ENCODE measurements at regions not wholly inside any gene's neighbourhood (a gene's known extent, or its start where the extent isn't known, plus 50 kb on each side); places are given as distances from the start of the nearest gene placed in this dataset.

DNA sequence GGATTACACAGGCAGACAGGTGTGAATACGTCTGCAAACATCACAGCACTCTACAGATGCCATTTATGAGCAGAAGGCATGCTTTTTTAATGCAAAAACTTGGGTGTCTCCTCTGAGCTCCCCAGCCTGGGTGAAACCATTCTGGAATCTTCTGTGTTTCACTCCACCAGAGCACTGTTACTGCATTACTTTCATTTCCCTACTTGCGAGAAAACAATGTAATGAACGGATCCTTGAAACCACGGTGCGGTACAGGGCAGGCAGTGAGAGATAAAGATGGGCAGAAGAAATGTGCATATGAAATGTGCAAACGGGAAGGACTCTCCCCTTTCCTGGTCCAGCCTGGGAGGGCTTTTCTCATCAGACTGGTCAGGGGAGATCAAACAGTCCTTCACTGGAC, 584.3 kb upstream of the KLF4 start:
- TF ChIP-seq, protein P1, sequence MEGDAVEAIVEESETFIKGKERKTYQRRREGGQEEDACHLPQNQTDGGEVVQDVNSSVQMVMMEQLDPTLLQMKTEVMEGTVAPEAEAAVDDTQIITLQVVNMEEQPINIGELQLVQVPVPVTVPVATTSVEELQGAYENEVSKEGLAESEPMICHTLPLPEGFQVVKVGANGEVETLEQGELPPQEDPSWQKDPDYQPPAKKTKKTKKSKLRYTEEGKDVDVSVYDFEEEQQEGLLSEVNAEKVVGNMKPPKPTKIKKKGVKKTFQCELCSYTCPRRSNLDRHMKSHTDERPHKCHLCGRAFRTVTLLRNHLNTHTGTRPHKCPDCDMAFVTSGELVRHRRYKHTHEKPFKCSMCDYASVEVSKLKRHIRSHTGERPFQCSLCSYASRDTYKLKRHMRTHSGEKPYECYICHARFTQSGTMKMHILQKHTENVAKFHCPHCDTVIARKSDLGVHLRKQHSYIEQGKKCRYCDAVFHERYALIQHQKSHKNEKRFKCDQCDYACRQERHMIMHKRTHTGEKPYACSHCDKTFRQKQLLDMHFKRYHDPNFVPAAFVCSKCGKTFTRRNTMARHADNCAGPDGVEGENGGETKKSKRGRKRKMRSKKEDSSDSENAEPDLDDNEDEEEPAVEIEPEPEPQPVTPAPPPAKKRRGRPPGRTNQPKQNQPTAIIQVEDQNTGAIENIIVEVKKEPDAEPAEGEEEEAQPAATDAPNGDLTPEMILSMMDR (IDR thresholded peaks at IDR 0.05; ENCODE audit: borderline replicate concordance, insufficient read depth, low read depth, low read length), result no peak

DNA sequence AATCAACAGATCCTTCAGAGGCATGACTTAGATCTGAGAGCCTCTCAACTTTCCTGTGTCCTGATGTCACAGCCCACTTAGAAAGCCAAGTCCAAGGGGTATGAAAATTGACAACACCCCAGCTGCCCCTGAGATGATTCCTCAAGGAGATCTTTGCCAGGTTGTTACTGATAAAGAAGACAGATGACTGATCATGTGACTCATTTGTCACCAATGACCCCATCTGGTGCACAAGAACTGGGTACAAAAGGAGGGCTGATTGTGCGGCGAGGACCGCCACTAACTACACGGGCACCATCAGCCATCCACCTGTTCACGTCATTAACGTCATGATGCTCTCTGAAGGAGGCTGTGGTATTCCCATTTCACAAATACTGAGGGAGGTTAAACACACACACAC, 583.2 kb upstream of the KLF4 start:
- TF ChIP-seq, protein P1 (IDR thresholded peaks at IDR 0.05; ENCODE audit: borderline replicate concordance, insufficient read depth, low read depth, low read length), result no peak
- no peak overlapping the region for H3K4me3 ChIP-seq (ENCODE audit: low read depth, low read length)

More for the DNA sequence above, 584.3 kb upstream of the KLF4 start:
- H3K4me3 ChIP-seq (ENCODE audit: low read depth, low read length), result no peak overlapping the region

DNA sequence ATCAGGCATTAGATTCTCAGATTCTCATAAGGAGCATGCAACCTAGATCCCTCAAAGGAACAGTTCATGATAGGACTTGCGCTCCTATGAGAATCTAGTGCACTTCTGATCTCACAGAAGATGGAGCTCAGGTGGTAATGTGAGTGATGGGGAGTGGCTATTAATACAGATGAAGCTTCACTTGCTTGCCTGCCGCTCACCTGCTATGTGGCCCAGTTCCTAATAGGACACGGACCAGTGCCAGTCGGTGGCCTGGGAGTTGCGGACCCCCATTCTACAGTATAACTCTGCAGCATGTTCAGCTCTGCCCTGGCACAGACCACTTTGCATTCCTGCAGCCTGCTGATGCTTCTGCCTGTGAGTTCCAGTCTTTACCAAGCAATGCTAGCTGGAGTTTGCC, 581.3 kb upstream of the KLF4 start:
- TF ChIP-seq, protein P1 (IDR thresholded peaks at IDR 0.05; ENCODE audit: borderline replicate concordance, insufficient read depth, low read depth, low read length), result no peak

DNA sequence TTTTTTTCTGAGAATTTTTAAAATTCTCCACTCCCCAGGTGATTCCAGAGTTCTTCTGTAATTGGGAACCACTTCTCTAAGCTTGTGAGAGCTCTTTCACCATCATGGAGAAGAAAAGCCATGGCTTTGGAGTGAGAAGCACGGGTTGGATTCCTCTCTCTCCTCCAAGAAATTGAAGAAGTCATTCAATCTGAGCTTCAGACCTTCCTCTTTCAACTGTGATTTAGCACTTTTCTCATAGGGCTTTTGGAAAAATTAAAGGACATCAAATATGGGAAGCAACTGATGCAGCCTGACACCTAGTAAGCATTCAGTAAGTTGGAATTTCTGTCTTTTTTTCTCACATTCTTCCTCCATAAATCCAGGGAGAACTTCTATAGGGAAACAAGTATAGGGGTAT, 580.4 kb upstream of the KLF4 start:
- TF ChIP-seq, protein P1 (IDR thresholded peaks at IDR 0.05; ENCODE audit: borderline replicate concordance, insufficient read depth, low read depth, low read length), result no peak
- no peak overlapping the region for H3K4me3 ChIP-seq (ENCODE audit: low read depth, low read length)

More for the DNA sequence above, 581.3 kb upstream of the KLF4 start:
- no peak overlapping the region for H3K4me3 ChIP-seq (ENCODE audit: low read depth, low read length)

DNA sequence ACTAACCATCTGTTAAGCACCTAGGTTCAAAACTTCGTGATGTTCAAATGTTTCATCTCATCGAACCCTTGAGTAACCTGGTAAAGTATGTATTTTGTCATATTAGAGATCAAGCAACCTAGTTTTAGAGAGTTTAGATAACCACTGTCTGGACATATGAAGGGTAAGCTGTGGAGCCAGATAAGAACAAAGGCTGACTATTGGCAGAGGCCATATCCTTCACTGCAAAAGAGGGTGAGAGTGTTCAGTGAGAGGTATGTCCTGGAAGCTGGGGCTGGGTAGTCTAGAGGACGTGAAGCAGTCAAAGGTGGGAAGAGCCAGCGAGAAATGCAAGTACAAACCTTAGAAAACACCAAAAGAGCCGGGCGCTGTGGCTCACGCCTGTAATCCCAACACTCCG, 573.1 kb upstream of the KLF4 start:
- TF ChIP-seq, protein P1 (IDR thresholded peaks at IDR 0.05; ENCODE audit: borderline replicate concordance, insufficient read depth, low read depth, low read length), result no peak
- no peak overlapping the region for H3K4me3 ChIP-seq (ENCODE audit: low read depth, low read length)

DNA sequence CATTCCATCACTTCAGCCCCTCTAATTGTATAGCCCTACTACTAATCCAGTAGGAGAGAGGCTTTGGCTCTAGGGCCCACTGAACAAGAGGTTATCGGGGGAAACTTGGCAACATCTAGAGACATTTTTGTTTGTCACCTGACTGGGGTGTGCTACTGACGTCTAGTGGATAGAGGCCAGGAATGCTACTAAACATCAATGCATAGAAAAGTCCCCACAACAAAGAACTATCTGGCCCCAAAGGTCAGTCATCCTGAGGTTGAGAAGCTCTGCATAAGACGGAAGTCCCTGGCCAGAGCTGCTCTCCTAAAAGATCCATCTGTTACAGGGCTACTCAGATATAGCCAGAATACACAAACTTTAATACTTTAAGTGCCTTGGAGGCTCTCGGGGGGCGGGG, 570.6 kb upstream of the KLF4 start:
- TF ChIP-seq, protein P1 (IDR thresholded peaks at IDR 0.05; ENCODE audit: borderline replicate concordance, insufficient read depth, low read depth, low read length), result no peak
- no peak overlapping the region for H3K4me3 ChIP-seq (ENCODE audit: low read depth, low read length)

DNA sequence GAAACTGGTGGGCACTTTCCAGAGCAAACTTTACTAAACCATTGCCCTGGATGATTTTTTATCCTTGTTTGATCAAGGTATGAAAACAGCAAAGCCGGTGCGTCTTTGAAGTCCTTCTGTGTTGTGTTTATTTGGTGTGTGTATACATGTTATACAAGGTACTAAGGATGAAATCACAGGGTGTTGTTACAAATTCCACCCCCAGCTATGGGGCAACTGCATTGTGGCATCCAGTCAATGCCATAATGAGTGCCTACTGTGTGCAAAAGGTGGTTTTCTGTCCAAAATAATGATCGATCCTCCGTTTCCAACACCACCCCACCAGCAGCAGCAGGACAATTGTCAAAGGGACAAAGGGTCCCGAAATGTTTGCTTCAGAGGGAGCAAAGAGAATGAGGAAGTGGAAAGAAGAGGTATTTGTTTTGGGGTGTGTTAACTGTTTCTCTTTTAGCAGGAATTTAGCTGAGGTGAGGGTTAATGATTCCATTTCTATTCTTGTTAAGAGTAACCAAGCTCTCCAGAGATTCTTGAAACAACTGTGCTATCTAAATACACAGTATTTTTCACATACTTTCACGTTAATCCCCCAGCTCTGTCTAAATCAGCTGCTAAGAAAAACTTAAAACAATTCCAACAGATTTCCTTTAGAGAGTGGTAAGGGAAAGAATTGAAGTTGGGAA, 568.7 kb upstream of the KLF4 start:
- H3K4me3 ChIP-seq (ENCODE audit: low read depth, low read length), result no peak overlapping the region
- TF ChIP-seq, protein P1 (IDR thresholded peaks at IDR 0.05; ENCODE audit: borderline replicate concordance, insufficient read depth, low read depth, low read length), result no peak

Data from GM12875 (cell line).